GM13976 (cell line): ENCODE measurements at regions not wholly inside any gene's neighbourhood (a gene's known extent, or its start where the extent isn't known, plus 50 kb on each side); places are given as distances from the start of the nearest gene placed in this dataset.
"Not testable (repeated sequence)": the region's sequence is repeated elsewhere in the genome, so short reads cannot be mapped to it uniquely, and the experiment has no call there.

Experiments used
- DNase-seq: peaks from one replicate; pipeline ENCODE4 v3.0.0; 2012; ENCODE audit warnings: low spot score
- in situ Hi-C: fragments of 300-500 bp; cut with MboI; formaldehyde crosslinking; loops from one replicate; pipeline ENCODE4 v1.12.0; 2022; ENCODE audit warnings: low sequenced_read_pairs, mixed read lengths, inconsistent platforms; ENCODE audit not compliant: unreplicated experiment
- TF ChIP-seq, protein P1 (sequence below): IDR thresholded peaks from 2 replicates; pipeline ENCODE4 v1.5.1; 2012; ENCODE audit warnings: borderline replicate concordance, mild to moderate bottlenecking; ENCODE audit not compliant: insufficient read depth; ENCODE audit errors: extremely low read depth, missing control alignments, control extremely low read depth

- in situ Hi-C loops = no loop called here
- TF ChIP-seq, protein P1, sequence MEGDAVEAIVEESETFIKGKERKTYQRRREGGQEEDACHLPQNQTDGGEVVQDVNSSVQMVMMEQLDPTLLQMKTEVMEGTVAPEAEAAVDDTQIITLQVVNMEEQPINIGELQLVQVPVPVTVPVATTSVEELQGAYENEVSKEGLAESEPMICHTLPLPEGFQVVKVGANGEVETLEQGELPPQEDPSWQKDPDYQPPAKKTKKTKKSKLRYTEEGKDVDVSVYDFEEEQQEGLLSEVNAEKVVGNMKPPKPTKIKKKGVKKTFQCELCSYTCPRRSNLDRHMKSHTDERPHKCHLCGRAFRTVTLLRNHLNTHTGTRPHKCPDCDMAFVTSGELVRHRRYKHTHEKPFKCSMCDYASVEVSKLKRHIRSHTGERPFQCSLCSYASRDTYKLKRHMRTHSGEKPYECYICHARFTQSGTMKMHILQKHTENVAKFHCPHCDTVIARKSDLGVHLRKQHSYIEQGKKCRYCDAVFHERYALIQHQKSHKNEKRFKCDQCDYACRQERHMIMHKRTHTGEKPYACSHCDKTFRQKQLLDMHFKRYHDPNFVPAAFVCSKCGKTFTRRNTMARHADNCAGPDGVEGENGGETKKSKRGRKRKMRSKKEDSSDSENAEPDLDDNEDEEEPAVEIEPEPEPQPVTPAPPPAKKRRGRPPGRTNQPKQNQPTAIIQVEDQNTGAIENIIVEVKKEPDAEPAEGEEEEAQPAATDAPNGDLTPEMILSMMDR = no peak
- DNase-seq = no peak
Measured at GRCh38 chr13:53436396-53436795, 407.8 kb downstream of the OLFM4 start.

DNA sequence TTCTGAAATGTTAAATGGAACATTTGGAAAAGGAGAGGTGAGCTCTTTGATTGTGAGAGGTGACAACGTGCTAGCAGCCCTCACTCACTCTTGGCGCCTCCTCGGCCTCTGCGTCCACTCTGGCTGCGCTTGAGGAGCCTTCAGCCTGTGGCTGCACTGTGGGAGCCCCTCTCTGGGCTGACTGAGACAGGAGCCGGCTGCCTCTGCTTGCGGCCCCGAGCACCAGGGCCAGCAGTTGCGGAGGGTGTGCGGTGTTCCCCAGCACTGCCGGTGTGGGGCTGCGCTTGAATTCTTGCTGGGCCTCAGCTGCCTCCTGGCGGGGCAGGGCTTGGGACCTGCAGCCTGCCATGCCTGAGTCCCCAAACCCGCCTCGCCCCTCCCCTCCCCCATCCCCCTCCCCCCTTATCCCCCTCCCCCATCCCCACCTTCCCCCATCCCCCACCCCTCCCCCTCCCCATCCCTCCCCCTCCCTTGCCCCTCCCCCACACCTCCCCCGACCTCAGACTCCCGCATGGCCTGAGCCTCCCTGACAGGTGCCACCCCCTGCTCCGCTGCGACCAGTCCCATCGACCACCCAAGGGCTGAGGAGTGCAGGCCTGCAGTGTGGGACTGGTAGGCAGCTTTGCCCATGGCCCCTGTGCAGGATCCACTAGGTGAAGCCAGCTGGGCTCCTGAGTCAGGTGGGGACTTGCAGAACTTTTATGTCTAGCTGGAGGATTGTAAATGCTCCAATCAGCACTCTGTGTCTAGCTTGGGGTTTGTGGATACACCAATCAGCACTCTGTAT is 411.0 kb downstream of the OLFM4 start:
- TF ChIP-seq, protein P1 = no peak
- in situ Hi-C loops = no loop called here
- DNase-seq = no peak

GRCh38 chr13:53442979-53443378 is 414.4 kb downstream of the OLFM4 start:
- DNase-seq = no peak
- TF ChIP-seq, protein P1 = no peak
- in situ Hi-C loops = no loop called here

DNA sequence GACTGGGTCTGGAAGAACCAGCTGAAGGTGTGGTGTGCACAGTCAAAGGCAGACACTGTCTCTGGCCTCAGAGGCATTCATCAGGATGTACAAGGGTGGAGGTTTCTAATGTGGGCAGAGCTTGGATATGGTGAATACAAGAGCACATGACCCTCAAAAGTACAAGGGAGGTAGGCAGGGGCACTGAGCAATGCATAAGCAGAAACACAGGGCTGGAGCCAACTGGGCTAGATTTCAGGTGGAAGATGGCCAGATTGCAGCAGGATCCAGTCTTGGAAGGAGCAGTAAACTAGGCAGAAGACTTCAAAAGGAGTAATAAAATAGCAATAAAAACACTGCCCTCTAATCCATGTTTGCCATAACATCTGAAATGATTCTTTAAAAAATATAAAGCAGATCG is 417.1 kb downstream of the OLFM4 start:
- DNase-seq = no peak
- TF ChIP-seq, protein P1 = no peak
- in situ Hi-C loops = no loop called here

DNA sequence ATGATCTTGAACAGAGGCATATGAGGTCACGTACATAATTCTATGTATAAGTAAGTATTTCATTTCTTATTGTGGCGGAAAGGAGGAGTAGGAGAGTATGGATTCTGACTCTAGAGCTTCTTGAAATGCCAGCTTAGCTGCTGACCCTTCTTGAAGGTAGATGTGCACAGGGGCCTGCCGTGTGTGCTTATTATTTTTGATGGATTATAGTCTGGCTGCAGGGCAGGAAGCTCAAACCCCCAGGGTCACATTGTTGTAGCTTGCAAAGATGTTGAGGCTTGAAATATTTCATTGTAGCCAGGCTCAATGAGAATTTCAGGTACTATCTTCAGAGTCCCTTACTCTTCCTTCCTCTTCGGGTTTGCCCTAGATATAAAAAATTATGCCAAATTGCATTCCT is 418.8 kb downstream of the OLFM4 start:
- TF ChIP-seq, protein P1 = no peak
- DNase-seq = no peak
- in situ Hi-C loops = no loop called here

DNA sequence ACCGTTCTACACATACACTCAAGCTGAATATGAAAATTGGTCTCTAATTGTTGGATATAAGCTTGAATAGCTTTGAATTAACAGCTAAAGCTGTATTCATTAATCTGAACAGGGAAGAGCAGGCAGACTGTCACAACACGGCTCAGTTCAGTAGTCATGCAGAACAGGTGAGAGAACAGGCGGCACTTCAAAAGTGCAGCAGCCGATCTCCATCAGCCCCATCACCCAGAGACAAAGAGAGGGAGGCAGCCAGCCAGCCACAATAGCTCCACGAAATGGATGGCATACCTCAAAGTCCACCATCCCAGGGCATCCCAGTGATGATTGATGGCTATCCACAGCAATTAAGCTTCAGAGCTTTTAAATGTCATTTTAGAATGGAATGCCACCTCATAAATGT is 419.2 kb downstream of the OLFM4 start:
- TF ChIP-seq, protein P1 = no peak
- in situ Hi-C loops = no loop called here
- no peak for DNase-seq

GRCh38 chr13:53452263-53452808 is 423.7 kb downstream of the OLFM4 start:
- DNase-seq, in situ Hi-C loops: not testable (repeated sequence)
